SH-SY5Y (cell line): ENCODE measurements at regions not wholly inside any gene's neighbourhood (a gene's known extent, or its start where the extent isn't known, plus 50 kb on each side); places are given as distances from the start of the nearest gene placed in this dataset.

Source experiments
- GATA2 ChIP-seq: IDR thresholded peaks from 2 replicates; pipeline ENCODE4 v1.6.1; 2011; ENCODE audit warnings: mild to moderate bottlenecking, low read depth, low read length
- GATA3 ChIP-seq: IDR thresholded peaks from 2 replicates; pipeline ENCODE4 v1.6.1; 2011; ENCODE audit warnings: low read depth, mild to moderate bottlenecking, low read length, moderate library complexity

DNA sequence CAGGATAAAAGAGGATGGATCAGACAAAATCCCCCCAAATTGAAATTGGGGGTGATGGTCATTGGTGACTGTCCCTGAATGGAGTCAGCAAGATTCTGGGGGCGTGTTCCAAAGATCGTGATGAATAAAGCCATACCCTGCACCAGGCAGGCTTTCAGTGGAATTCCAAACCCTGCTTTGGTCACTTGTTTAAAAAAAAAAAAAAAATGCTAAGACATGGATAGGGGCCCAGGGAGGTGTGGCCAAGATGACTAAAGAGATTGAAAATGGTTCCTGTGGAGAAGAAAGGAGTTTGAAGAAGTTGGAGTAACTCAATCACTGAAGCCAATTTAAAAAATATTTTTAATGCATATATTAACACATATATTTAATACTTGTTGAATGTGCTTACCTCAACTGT is 161.4 kb upstream of the KCNG1 start:
- TF ChIP-seq GATA3, result no peak
- TF ChIP-seq GATA2, result no peak
